Colon (tissue), 2 donors: ENCODE measurements at regions not wholly inside any gene's neighbourhood (a gene's known extent, or its start where the extent isn't known, plus 50 kb on each side); places are given as distances from the start of the nearest gene placed in this dataset.
"Not testable (repeated sequence)": the region's sequence is repeated elsewhere in the genome, so short reads cannot be mapped to it uniquely, and the experiment has no call there.

ENCODE experiments used
- FAIRE-seq: peaks from 2 replicates; lab custom pipeline; 2012; peaks lifted over from hg19 to GRCh38; lab: Jason Lieb, UNC
- donor health status: control.
- donor health status: control.

GRCh38 chr5:128667751-128668150 is 129.7 kb upstream of the FBN2 start:
- FAIRE-seq, result no peak

- FAIRE-seq, result no peak
Measured at GRCh38 chr5:128668921-128669320, 130.9 kb upstream of the FBN2 start.

DNA sequence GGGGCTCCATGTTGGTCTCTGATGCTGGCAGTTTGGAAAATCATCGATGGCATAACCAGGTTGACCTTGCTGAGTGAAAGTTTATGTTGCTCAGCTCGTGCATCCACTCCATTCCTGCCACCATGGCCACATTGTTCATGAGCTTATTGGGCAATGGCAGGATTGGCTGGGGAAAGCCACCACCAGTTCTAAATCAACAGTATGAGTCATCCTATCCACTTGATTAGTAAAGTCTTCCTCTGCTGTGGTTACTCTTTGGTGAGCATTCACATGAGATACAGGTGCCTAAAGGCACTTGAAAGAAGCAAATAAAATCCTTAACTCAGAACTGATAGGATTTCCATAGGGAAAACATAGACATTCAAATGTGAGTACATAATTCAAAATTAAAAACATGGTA is 131.8 kb upstream of the FBN2 start:
- FAIRE-seq, result no peak

DNA sequence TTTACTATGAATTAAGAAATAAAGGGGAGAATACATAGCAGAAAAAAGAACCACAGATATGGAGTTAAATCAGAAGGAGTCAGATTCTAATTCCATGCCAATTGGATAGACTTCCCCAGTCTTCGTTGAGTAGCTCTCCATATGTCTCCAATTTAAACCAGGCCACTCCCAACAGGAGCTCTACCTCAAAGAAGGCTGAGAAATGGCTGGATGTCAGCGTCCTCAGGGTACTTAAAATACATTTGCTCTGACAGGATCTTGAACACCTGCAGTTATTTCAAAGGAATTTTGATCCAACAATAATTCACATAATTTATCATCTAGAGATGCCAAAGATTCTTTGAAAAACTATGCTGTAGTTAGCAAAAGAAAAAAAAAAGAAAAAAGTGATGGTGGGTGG is 133.9 kb upstream of the FBN2 start:
- FAIRE-seq, result no peak

GRCh38 chr5:128673000-128673399 is 135.0 kb upstream of the FBN2 start:
- no peak for FAIRE-seq

- FAIRE-seq, result no peak
Measured at GRCh38 chr5:128673411-128673957, 135.4 kb upstream of the FBN2 start.

DNA sequence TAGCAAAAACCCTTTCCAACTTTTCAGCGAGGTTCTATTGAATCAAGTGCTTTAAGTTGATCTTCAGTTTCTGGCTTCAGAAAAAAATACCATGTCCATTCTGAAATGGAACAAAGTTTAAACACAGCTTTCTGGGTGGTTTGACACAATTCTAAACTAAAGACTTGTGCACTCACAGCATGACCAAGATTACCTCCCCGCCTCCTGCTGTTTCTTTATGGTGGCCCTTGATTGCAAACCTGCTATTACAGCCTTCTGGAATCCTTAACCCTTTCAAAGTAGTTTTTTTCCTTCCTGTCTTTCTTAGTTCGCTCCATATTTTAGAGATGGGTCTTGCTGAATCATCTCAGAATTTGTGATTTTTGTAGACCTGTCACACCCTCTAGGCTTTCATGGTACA is 135.9 kb upstream of the FBN2 start:
- no peak for FAIRE-seq

GRCh38 chr5:128674837-128675446 is 136.9 kb upstream of the FBN2 start:
- no peak for FAIRE-seq

DNA sequence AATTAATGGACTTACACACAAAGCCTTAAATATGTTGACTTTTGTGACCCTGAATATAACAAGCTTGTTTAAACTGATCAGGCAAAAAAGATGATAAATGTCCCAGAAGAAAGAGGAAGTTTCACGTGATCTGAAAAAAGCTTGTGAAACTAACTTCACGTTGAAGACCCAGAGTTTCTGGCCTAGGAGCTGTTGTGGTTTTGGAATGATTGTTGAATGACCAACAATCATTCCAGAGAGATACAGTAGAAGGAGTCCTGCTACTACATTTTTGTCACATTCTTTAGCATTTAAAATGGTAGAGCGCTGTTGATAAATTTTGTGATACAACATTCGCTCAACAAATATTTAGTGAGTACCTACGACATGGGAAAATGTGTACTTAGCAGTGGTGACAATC is 143.1 kb upstream of the FBN2 start:
- no peak for FAIRE-seq

DNA sequence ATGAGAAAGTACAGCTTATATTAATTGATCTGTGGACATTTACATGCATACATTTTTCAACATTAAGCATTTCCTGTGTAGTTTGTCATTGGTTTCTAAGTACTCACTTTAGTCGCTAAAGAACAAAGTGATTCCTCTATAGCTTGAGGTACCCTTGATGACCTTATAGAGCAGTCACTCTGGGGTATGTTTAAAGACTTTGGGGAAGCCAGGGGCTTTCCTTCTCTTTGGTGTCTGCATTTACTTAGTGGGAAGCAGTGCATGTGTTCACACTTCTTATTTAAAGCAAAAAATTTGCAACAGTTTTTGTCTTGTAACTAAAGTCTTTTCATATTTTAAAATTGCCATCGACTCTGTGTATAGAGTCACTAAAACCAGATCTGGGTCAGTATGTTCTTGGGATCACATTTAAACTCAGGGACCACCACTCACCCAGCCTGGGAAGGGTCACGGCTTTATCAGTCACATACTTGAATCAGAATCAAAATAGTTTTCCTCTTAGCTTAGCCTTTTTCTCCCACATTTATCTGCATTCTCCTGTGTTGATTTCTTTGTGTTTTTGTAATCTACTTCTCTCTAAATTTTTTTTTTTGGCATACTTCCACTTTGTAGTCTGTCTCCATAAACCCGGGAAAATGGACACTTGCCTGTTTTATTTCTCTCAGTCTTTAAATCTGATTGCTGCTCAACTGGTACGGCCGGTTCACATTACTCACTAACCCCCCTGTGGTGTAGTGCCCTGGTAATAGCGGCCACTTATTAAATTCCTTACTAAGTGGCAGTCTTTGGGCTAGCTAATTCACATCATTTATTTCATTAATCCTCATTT is 143.9 kb upstream of the FBN2 start:
- no peak for FAIRE-seq

DNA sequence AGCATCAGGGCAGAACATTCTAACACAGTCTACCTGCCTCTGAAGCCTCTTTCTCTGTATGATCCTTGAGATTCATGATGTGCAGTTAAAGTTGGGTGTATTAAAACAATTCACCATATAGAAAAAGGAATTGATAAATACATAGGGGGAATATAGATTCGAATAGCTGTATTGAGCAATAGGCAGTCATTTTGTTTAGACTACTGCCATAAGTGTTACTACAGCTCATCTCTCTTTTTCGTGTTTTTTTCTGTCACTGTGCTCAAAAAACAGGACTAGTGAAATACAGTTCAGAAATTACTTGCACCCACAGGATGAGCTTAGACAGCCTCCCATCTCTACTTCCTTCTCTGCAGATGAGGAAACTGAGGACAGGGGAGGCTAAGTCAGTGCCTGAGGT is 144.6 kb upstream of the FBN2 start:
- FAIRE-seq, result no peak

- no peak for FAIRE-seq
Measured at GRCh38 chr5:128684961-128685360, 146.9 kb upstream of the FBN2 start.

DNA sequence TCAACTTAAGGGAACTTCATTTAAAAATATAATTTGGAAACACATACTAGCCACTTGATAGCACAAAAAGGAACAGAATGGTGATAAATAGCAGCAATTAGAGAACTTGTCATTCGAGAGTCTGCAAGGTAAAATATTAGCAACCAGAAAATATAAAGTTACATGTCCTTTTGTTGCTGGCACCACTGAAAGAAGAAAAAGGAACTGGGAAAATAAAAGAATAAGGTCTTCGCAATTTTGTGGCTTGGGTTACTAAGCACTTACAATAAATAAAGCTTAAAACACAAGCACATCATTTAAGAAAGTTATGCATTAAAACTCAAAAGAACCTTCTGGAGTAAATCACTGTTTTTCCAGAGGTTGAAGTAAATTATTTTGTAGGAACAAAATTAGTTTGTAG is 149.9 kb upstream of the FBN2 start:
- no peak for FAIRE-seq

DNA sequence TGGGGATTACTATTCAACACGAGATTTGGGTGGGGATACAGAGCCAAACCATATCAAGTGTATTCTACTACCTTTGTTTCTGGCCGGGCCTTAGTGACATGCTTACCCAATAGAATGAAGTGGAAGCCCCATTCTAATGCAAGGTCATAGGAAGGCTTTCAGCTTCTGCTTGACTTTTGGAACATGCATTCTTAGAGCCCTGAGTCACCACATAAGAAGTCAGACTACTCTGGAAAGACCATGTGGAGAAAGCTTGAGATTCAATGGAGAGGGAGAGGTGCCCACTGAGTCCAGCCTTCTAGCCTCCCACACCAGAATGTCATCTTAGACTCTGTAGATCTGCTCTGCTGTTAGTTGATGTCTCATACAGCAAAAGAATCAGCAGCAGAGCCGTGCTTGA is 155.7 kb upstream of the FBN2 start:
- no peak for FAIRE-seq

GRCh38 chr5:128695791-128696530 is 157.9 kb upstream of the FBN2 start:
- FAIRE-seq, result no peak

DNA sequence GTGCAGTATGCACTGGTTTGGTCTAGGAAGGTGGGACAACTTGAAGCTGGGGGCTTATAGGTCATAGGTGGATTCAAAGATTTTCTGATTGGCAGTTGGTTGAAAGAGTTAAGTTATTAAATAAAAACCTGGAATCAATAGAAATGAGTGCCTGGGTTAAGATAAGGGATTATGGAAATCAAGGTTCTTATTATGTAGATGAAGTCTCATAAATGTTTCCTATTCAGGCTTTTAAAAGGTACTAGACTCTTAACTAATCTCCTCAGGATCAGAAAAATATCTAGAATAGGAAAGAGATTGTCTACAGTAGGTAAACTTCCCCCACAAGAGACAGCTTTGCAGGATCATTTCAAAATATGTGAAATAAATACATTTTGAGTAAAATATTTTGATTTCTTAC is 163.3 kb upstream of the FBN2 start:
- no peak for FAIRE-seq

- FAIRE-seq, result no peak
Measured at GRCh38 chr5:128703322-128703721, 165.3 kb upstream of the FBN2 start.

DNA sequence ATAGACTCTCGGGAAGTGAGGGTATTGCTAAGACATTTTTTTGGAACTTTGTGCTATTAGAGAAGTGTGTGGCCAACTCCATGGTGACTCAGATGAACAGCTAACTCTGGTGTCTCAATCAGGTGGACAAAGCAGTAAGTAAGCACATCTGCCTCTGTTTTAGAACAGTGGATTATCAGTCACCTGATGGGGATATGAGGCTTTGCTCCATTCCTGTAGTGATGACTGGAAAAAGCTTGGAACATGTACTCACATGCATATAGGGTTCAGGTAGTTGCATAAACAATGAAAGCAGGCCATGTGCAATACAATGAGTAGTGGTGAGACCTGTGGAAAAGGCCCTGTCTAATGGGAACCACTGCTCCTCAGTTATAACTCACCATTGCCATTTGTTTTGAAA is 168.2 kb upstream of the FBN2 start:
- no peak for FAIRE-seq

DNA sequence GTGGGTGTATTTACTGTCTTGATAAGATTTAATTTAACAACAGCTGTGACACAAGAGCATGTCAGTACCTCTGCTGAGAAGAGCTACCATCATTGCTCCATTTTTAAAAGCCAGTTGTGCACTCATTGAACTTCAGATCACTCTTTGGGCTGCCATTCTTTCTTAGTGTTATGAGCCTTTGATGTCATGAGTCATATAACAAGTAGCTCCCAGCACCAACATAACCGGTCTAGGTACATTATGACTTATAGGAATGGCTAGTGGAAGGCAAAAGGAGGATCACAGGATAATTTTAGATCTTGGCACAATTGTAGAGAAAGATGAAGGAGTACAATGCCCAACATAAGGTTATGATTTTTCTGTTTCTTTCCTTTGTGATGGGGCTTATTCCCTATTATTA is 170.8 kb upstream of the FBN2 start:
- no peak for FAIRE-seq

DNA sequence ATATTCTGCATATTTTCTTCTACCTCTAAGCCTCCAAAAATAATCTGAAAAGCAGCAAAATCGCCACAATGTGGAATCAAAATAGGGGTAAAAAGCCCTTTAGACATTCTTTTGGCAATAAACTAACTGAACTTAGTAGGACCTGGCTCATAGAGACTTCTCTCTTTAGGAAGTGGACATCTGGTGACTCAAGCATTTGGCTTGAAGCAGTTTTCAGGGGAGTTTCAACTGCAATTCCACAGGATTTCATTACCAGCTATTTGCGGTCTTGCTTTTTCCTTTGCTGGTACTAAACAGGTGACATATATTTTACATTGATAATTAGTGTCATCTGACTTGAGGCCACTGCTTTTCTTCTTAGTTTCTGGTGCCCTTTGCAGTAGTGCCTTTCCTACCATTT is 173.2 kb upstream of the FBN2 start:
- no peak for FAIRE-seq

GRCh38 chr5:128714551-128714950 is 176.5 kb upstream of the FBN2 start:
- no peak for FAIRE-seq

GRCh38 chr5:128722551-128722950 is 184.5 kb upstream of the FBN2 start:
- no peak for FAIRE-seq

- not testable (repeated sequence) for FAIRE-seq
Measured at GRCh38 chr5:128730021-128730420, 192.0 kb upstream of the FBN2 start.
